Natural killer cell (primary cell): ENCODE measurements at regions not wholly inside any gene's neighbourhood (a gene's known extent, or its start where the extent isn't known, plus 50 kb on each side); places are given as distances from the start of the nearest gene placed in this dataset.

Experiments used
- ATAC-seq, 3 donors: fragments of 150-1000 bp in 2 of 3; fragments of 200-7000 bp in 1 of 3; cut with Tn5 transposase; 1 replicate in 1 of 3; 2 replicates in 2 of 3; pipeline ENCODE4 v1.10.0; 2021; ENCODE audit warnings: mild to moderate bottlenecking in 2 of 3, moderate library complexity in 2 of 3
- DNase-seq, 2 donors: peaks; one replicate each; pipeline versions ENCODE4 v3.0.0 to v3.0.0-alpha.2; 2013 to 2021; ENCODE audit warnings: mixed read lengths in 1 of 2
- H3K27ac ChIP-seq: one replicate; pipeline ENCODE4 v1.5.1; 2013; ENCODE audit warnings: mild to moderate bottlenecking, low read length
- H3K27me3 ChIP-seq: one replicate; pipeline ENCODE4 v1.6.1; 2013; ENCODE audit warnings: low read length; ENCODE audit not compliant: control insufficient read depth, insufficient read depth
- H3K36me3 ChIP-seq: one replicate; pipeline ENCODE4 v1.6.1; 2013; ENCODE audit warnings: low read length; ENCODE audit not compliant: control insufficient read depth, insufficient read depth
- H3K4me1 ChIP-seq: one replicate; pipeline ENCODE4 v1.6.1; 2013; ENCODE audit warnings: low read length; ENCODE audit not compliant: control insufficient read depth, insufficient read depth
- H3K4me3 ChIP-seq: one replicate; pipeline ENCODE4 v1.5.1; 2013; ENCODE audit warnings: low read length
- H3K9me3 ChIP-seq: one replicate; pipeline ENCODE4 v1.6.1; 2013; ENCODE audit warnings: low read length; ENCODE audit not compliant: control insufficient read depth, insufficient read depth
- H3K27ac Mint-ChIP-seq, 2 donors: one replicate each; pipeline ENCODE4 v1.8.0; 2022; ENCODE audit warnings: mild to moderate bottlenecking in 2 of 2, mixed read lengths in 2 of 2, moderate library complexity in 1 of 2
- H3K27me3 Mint-ChIP-seq, 2 donors: one replicate each; pipeline ENCODE4 v1.8.0; 2022; ENCODE audit warnings: low read depth in 2 of 2, mixed read lengths in 2 of 2
- H3K36me3 Mint-ChIP-seq: one replicate; pipeline ENCODE4 v1.8.0; 2022; ENCODE audit warnings: mixed read lengths
- H3K4me1 Mint-ChIP-seq, 2 donors: one replicate each; pipeline ENCODE4 v1.8.0; 2022; ENCODE audit warnings: mixed read lengths in 2 of 2
- H3K4me3 Mint-ChIP-seq: one replicate; pipeline ENCODE4 v1.8.0; 2022; ENCODE audit warnings: mild to moderate bottlenecking, moderate library complexity, mixed read lengths
- H3K9me3 Mint-ChIP-seq, 2 donors: one replicate each; pipeline ENCODE4 v1.8.0; 2022; ENCODE audit warnings: mixed read lengths in 2 of 2
- WGBS: methylation state at CpG from one replicate; pipeline ENCODE4 v1.1.7; 2013; ENCODE audit warnings: missing lambda C conversion rate; ENCODE audit not compliant: insufficient coverage; 5-methylcytosine and 5-hydroxymethylcytosine counted together
- intact Hi-C: fragments of 100-400 bp; cut with micrococcal nuclease; formaldehyde crosslinking; loops from one replicate; pipeline ENCODE4 v1.14.2; 2022
- TF ChIP-seq, protein P1 (sequence below): fragments of 200-600 bp; IDR thresholded peaks from one replicate; pipeline ENCODE4 v1.8.0; 2022; ENCODE audit warnings: antibody characterized with exemption

DNA sequence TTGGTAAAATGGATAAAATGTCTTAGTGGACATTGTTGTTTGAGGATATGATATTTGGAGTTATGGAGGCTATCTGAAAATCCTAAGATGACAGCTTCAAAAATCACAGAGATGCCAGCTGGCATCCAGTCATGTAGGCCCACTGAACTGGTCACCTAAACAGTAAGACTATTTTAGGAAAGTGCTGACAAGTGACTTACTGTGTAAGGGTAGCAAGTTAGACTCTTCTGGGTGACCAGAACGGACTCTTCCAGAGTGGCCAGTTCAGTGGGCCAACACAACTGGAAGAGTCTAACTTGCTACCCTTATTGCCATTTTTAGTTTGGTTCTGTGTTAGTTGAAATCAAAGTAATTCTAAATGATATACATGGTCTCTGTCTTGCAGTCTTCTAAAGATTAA is 61.4 kb upstream of the ATP8A1 start:
- no peaks in the 10 kb centered on the region for H3K27me3 ChIP-seq
- Mint-ChIP-seq H3K9me3 (no peaks in the 10 kb centered on the region), H3K4me1 (peaks cover 0 to 6% of the 10 kb centered on the region in 2 donors), H3K27ac (no peak overlapping the region), H3K36me3 (no peaks in the 10 kb centered on the region), H3K27me3 (no peaks in the 10 kb centered on the region), H3K4me3 (no peak overlapping the region)
- DNase-seq = no peak
- WGBS = 59% methylated on average over 1 of the region's 1 CpG
- H3K27ac ChIP-seq = no peak overlapping the region
- no peak overlapping the region for H3K4me3 ChIP-seq
- H3K36me3 ChIP-seq = no peaks in the 10 kb centered on the region
- intact Hi-C loops = no loop called here
- H3K9me3 ChIP-seq = no peaks in the 10 kb centered on the region
- peaks cover 4% of the 10 kb centered on the region for H3K4me1 ChIP-seq
- no peak for ATAC-seq
- TF ChIP-seq, protein P1, sequence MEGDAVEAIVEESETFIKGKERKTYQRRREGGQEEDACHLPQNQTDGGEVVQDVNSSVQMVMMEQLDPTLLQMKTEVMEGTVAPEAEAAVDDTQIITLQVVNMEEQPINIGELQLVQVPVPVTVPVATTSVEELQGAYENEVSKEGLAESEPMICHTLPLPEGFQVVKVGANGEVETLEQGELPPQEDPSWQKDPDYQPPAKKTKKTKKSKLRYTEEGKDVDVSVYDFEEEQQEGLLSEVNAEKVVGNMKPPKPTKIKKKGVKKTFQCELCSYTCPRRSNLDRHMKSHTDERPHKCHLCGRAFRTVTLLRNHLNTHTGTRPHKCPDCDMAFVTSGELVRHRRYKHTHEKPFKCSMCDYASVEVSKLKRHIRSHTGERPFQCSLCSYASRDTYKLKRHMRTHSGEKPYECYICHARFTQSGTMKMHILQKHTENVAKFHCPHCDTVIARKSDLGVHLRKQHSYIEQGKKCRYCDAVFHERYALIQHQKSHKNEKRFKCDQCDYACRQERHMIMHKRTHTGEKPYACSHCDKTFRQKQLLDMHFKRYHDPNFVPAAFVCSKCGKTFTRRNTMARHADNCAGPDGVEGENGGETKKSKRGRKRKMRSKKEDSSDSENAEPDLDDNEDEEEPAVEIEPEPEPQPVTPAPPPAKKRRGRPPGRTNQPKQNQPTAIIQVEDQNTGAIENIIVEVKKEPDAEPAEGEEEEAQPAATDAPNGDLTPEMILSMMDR = no peak

DNA sequence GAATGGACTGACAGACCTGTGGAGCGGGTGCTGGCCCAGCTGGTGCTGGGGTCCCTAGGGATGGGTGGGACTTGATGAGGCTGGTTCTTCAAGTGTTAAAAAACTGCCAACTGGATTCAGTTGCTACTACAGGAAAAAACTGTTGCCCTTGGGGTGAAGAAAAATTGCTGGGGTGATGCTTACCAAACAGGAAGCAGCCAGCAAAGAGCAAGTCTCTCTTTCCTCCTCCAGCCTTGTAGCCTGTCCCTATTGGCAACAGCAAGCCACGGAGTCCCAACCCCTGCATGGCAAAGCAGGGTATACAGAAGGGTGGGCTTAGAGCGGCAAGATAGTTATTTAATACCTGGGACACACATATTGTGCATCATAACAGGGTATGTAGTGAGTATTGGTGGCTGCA is 60.1 kb upstream of the ATP8A1 start:
- ATAC-seq (no peak), DNase-seq (peak in 1 of 2 donors; percentile 6)
- intact Hi-C loops = no loop called here
- Mint-ChIP-seq H3K4me3 (no peak overlapping the region), H3K36me3 (no peaks in the 10 kb centered on the region), H3K9me3 (no peaks in the 10 kb centered on the region), H3K4me1 (peaks cover 0 to 6% of the 10 kb centered on the region in 2 donors), H3K27ac (no peak overlapping the region), H3K27me3 (peaks cover 5% of the 10 kb centered on the region in 2 donors)
- TF ChIP-seq, protein P1 = no peak
- no peaks in the 10 kb centered on the region for H3K27me3 ChIP-seq
- no peaks in the 10 kb centered on the region for H3K36me3 ChIP-seq
- WGBS = 63% methylated on average over 3 of the region's 3 CpGs
- H3K27ac ChIP-seq = no peak overlapping the region
- no peak overlapping the region for H3K4me3 ChIP-seq
- no peaks in the 10 kb centered on the region for H3K9me3 ChIP-seq
- H3K4me1 ChIP-seq = peaks cover 4% of the 10 kb centered on the region

DNA sequence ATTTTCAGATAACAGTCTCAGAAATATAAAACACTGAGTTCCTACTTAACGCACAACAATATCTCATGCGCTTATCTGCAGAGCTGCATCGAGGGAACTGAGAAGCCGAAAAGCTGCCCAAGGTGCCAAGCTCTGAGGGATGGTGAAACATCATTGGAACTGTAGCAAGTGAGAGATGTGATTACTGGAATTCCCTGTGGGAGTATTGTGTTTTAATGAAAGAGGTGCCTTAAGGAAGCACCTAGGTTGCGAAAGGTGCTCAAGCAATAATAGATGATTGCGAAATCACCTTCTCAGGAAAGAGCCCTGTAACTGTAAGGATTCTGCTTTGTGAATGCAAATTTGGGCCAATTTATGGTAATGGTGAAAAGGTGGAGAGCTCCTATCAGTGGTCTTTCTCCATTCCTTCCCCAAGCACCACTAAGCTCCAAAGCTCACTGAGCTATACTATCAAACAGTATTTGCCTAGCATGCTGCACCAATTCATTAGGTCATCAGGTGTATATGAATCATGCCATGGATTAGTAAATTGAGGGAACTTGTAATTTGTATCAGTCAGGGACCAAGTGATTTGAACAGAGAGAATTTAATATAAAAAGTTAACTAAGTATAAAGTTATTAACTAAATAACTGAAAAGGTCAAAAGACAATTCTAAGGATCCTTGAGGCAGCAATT is 59.0 kb upstream of the ATP8A1 start:
- 89% methylated on average over 6 of the region's 6 CpGs for WGBS

More for the DNA sequence above, 59.0 kb upstream of the ATP8A1 start:
- Histone ChIP-seq H3K36me3 (no peaks in the 10 kb centered on the region), H3K4me3 (no peak overlapping the region), H3K9me3 (no peaks in the 10 kb centered on the region), H3K27ac (no peak overlapping the region), H3K4me1 (peaks cover 4% of the 10 kb centered on the region), H3K27me3 (no peaks in the 10 kb centered on the region)
- intact Hi-C loops = no loop called here
- Mint-ChIP-seq H3K4me1 (peaks cover 0 to 6% of the 10 kb centered on the region in 2 donors), H3K4me3 (no peak overlapping the region), H3K9me3 (no peaks in the 10 kb centered on the region), H3K27ac (no peak overlapping the region), H3K36me3 (no peaks in the 10 kb centered on the region), H3K27me3 (peaks cover 5% of the 10 kb centered on the region in 2 donors)
- TF ChIP-seq, protein P1 = no peak
- DNase-seq (no peak), ATAC-seq (no peak)
